ENCODE measurements at regions not wholly inside any gene's neighbourhood (a gene's known extent, or its start where the extent isn't known, plus 50 kb on each side); places are given as distances from the start of the nearest gene placed in this dataset.
"Not testable (repeated sequence)": the region's sequence is repeated elsewhere in the genome, so short reads cannot be mapped to it uniquely, and the experiment has no call there.

GRCh38 chr6:138653435-138653834, 120.1 kb upstream of the CCDC28A start:
- no peak for DNase-seq (ENCODE audit: low spot score)
- in situ Hi-C loops (cut with HindIII; ENCODE audit: low sequenced_read_pairs) = no loop called here

- in situ Hi-C loops (cut with HindIII; ENCODE audit: low sequenced_read_pairs) = no loop called here
- no peak for DNase-seq (ENCODE audit: low spot score)
Observed at GRCh38 chr6:138654715-138655634, 118.6 kb upstream of the CCDC28A start.

- DNase-seq (ENCODE audit: low spot score) = no peak
- in situ Hi-C loops (cut with HindIII; ENCODE audit: low sequenced_read_pairs) = no loop called here
Observed at GRCh38 chr6:138655828-138656227, 117.7 kb upstream of the CCDC28A start.

- in situ Hi-C loops (cut with HindIII; ENCODE audit: low sequenced_read_pairs) = no loop called here
- DNase-seq (ENCODE audit: low spot score) = no peak
Observed at GRCh38 chr6:138656364-138657064, 117.1 kb upstream of the CCDC28A start.

- no peak for DNase-seq (ENCODE audit: low spot score)
- in situ Hi-C loops (cut with HindIII; ENCODE audit: low sequenced_read_pairs) = no loop called here
Observed at GRCh38 chr6:138657065-138657425, 116.5 kb upstream of the CCDC28A start.

- in situ Hi-C loops (cut with HindIII; ENCODE audit: low sequenced_read_pairs) = no loop called here
- no peak for DNase-seq (ENCODE audit: low spot score)
Observed at GRCh38 chr6:138659998-138660397, 113.6 kb upstream of the CCDC28A start.

- DNase-seq (ENCODE audit: low spot score) = no peak
- in situ Hi-C loops (cut with HindIII; ENCODE audit: low sequenced_read_pairs) = no loop called here
Observed at GRCh38 chr6:138662471-138662870, 111.1 kb upstream of the CCDC28A start.

- DNase-seq (ENCODE audit: low spot score) = no peak
- in situ Hi-C loops (cut with HindIII; ENCODE audit: low sequenced_read_pairs) = no loop called here
Observed at GRCh38 chr6:138663892-138664291, 109.7 kb upstream of the CCDC28A start.

GRCh38 chr6:138664745-138665144, 108.8 kb upstream of the CCDC28A start:
- no peak for DNase-seq (ENCODE audit: low spot score)
- in situ Hi-C loops (cut with HindIII; ENCODE audit: low sequenced_read_pairs) = no loop called here

- no peak for DNase-seq (ENCODE audit: low spot score)
- in situ Hi-C loops (cut with HindIII; ENCODE audit: low sequenced_read_pairs) = no loop called here
Observed at GRCh38 chr6:138666636-138667035, 106.9 kb upstream of the CCDC28A start.

GRCh38 chr6:138667408-138667807, 106.2 kb upstream of the CCDC28A start:
- in situ Hi-C loops (cut with HindIII; ENCODE audit: low sequenced_read_pairs) = no loop called here
- DNase-seq (ENCODE audit: low spot score) = no peak

- in situ Hi-C loops (cut with HindIII; ENCODE audit: low sequenced_read_pairs) = no loop called here
- DNase-seq (ENCODE audit: low spot score) = no peak
Observed at GRCh38 chr6:138671351-138671750, 102.2 kb upstream of the CCDC28A start.

GRCh38 chr6:138673346-138674014, 100.1 kb upstream of the CCDC28A start:
- in situ Hi-C loops (cut with HindIII; ENCODE audit: low sequenced_read_pairs) = no loop called here
- DNase-seq (ENCODE audit: low spot score) = no peak

- in situ Hi-C loops (cut with HindIII; ENCODE audit: low sequenced_read_pairs) = not testable (repeated sequence)
Observed at GRCh38 chr6:138674444-138674843, 99.1 kb upstream of the CCDC28A start.

GRCh38 chr6:138677538-138677937, 96.0 kb upstream of the CCDC28A start:
- DNase-seq (ENCODE audit: low spot score) = no peak
- in situ Hi-C loops (cut with HindIII; ENCODE audit: low sequenced_read_pairs) = no loop called here

More at GRCh38 chr6:138674444-138674843, 99.1 kb upstream of the CCDC28A start:
- not testable (repeated sequence) for DNase-seq (ENCODE audit: low spot score)

- DNase-seq (ENCODE audit: low spot score) = no peak
- in situ Hi-C loops (cut with HindIII; ENCODE audit: low sequenced_read_pairs) = no loop called here
Observed at GRCh38 chr6:138678168-138678567, 95.4 kb upstream of the CCDC28A start.

GRCh38 chr6:138680085-138680484, 93.5 kb upstream of the CCDC28A start:
- DNase-seq (ENCODE audit: low spot score) = no peak
- in situ Hi-C loops (cut with HindIII; ENCODE audit: low sequenced_read_pairs) = no loop called here

GRCh38 chr6:138681627-138682026, 91.9 kb upstream of the CCDC28A start:
- in situ Hi-C loops (cut with HindIII; ENCODE audit: low sequenced_read_pairs) = no loop called here

GRCh38 chr6:138682704-138683527, 90.7 kb upstream of the CCDC28A start:
- in situ Hi-C loops (cut with HindIII; ENCODE audit: low sequenced_read_pairs) = no loop called here
- DNase-seq (ENCODE audit: low spot score) = peak; percentile 87

More at GRCh38 chr6:138681627-138682026, 91.9 kb upstream of the CCDC28A start:
- DNase-seq (ENCODE audit: low spot score) = no peak
